HG02588 (cell line): ENCODE measurements at regions not wholly inside any gene's neighbourhood (a gene's known extent, or its start where the extent isn't known, plus 50 kb on each side); places are given as distances from the start of the nearest gene placed in this dataset.
A peak's percentile ranks its signal among the peaks of the same experiment; 100 is the strongest.

Source experiments
- ATAC-seq: cut with Tn5 transposase; IDR thresholded peaks from one replicate; pipeline ENCODE4 v1.9.1; 2021; ENCODE audit warnings: mild to moderate bottlenecking, moderate library complexity; ENCODE audit not compliant: unreplicated experiment

DNA sequence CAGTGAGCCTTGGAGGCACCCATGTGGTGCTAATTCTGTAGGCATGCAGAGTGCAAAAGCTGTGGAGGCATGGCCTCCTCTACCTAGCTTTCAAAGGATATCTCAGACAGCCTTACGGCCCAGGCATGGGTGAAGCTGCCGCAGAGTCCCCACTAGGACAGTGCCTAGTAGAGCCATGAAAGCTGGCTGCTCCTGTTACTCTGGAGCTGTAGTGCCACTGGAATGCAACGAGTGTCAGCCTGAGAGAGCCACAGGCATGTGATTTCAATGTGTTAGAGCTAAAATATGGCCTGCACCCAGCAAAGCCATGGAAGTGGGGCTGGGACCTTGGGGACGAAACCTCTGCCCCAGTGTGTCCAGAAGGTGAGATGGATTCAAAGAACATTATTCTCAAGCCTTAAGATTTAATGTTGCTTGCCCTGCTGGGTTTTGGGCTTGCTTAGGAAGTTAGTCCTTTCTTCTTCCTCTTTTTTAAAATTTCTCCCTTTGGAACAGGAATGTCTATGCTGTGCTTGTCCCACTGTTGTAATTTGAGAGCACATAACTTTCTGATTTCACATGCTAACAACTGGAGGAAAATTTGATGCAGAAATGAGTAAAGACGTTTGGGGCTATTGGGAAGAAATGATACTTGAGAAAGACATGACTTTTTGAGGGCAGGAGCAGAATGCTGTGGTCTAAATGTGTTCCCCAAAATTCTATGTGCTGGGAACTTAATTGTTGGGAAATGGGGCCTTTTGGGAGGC, 298.4 kb downstream of the PSAT1 start:
- ATAC-seq = no peak

DNA sequence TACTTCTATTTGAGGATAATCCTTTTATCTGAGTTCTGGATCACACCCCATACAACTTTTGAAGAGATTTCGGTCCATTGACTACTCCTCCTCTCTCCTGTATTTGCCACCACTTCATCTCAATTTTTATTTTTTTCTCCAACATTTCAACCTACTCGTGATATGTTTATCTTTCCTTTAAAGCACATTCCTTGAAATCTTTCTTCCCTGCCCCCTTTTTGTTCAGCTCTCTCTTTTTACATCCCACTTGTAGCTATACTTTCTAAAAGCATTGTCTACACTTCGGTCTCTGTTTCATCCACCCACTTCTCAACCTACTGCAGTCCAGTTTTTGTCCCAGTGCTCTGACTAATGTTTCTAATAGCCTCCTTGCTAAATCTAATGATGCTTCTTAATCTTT, 299.4 kb downstream of the PSAT1 start:
- no peak for ATAC-seq

DNA sequence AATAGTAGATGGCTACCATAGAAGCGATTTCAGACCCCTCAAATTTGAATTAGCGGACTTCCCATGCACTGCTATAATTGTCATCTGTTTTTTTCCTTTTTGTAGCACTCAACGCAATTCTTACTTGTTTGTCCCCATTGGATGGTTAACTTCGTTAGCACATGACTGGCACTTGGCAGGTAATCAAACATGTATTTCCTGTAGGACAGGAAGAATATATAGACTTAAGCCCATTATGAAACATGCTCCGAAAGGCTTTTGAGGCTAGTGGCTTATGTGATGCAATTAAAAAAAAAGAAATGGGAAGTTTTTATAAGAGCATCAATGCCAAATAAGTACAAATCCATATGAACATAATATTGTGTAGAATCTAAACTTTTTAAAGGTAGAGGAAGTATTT, 301.2 kb downstream of the PSAT1 start:
- no peak for ATAC-seq

DNA sequence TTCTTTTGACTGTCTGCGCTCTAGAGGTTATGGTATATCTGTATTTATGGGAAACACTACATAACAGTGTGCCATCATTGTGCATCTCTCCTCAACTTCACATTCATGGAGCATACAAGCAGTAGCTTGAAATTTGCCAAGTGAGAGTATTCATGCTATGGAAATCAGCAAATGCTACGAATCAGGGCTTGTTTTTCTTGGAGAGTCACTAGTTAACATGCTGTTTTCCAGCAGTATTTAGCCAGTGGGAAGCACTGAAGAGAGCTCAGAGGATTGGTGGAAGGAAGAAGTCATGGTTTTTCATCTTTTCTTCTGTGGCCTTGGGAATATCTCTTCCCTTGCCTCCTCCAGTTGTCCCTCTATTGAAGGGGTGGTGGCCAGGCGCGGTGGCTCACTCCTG, 303.0 kb downstream of the PSAT1 start:
- ATAC-seq = no peak

DNA sequence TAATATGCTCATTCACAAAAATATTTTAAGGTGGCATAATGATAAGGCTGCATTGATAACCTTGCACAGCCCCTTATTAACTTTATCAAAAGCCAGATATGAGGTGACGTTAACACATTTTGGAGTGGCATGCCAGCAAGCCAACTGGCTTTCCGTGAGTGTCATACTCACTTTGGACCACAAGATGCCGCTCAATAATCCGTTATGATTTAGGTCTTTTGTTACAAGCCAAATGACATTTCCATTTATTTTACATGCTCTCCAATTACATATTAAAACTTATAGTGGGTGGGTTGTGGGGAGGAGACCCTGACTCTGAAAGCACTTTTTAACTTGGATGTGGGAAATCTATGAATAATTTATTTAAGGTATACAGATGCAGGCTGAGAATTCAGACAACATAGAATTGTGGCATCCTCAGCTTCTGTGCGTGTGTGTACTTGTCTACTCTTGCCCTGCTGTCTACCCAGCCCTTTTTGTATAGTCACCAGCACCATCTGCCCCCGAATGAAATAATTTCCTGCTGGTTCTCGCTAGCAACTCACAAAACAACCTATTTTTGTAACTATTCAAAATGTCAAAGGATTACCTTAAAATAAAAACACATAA, 305.1 kb downstream of the PSAT1 start:
- peak; percentile 62 for ATAC-seq

DNA sequence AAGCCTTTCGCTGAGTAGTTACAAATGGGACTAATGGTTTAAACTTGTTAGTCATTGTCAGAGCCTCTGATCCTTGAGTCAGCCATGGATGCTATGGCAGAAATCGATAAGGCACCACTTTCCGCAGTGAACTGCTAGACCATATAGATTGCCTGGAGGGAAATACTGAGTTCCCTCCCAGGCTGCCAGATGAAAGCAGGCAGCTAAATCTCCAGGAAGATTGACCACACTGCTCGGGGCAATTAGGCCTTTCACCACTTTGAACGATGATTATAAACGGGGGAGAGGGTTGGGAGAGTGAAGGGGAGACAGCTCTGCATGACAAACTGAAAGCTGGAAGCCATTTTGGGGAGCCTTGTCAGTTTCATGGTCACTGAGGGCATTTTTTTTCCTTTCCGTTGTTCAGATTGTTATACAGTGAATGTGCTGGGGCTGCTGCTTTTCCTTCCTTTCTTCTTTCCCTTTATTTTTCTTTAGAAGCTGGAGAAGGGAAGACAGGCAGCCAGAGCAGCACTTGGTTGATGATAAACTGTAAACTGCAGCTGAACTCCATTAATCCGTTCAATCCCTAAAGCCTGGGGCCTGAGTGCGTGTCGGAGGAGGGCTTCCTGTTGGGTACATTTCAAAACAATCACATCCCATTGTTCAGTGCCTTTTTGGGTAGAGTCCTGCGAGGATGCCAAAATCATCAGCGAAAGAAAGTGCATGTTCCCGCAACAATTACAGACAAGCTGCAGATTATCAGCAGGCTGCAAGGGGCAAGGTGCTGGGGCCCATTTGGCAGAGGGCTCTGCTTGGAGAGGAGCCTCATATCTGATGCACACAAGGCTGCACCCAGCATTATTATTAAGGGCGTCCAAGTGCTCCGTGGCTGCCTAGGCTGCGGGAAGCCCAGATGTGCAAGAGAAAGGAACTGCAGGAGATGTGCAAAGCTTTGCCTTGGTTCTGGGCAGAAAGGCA, 308.4 kb downstream of the PSAT1 start:
- no peak for ATAC-seq

DNA sequence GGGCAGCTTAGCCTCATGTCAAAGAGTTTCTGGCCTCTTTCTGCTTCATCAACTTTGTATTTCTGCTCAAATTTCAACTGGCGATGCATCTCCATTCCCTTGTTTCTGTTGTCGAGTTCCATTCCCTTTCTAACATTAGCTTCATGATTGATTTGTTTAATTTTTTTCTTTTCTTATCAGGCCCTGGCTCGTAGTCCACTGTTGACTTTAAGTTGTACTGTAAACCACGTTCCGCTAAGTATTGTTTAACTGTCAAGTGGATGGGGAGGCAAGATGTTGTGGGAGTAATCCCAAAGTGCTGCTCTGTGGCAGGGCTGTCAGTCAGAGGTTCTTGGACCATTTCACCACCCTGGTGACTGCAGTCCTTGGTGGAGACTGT, 309.1 kb downstream of the PSAT1 start:
- ATAC-seq = no peak

DNA sequence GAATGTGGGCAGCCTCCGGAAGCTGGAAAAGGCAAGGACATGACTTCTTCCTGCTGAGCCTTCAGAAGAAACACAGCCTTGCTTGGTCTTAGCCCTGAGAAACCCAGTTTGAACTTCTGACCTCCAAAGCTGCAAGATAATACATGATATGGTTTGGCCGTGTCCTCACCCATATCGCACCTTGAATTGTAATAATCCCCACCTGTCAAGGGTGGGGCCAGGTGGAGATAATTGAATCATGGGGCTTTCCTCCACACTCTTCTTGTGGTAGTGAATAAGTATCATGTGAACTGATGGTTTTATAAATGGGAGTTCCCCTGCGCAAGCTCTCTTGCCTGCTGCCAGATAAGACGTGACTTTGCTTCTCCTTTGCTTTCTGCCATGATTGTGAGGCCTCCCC, 310.9 kb downstream of the PSAT1 start:
- ATAC-seq = no peak

DNA sequence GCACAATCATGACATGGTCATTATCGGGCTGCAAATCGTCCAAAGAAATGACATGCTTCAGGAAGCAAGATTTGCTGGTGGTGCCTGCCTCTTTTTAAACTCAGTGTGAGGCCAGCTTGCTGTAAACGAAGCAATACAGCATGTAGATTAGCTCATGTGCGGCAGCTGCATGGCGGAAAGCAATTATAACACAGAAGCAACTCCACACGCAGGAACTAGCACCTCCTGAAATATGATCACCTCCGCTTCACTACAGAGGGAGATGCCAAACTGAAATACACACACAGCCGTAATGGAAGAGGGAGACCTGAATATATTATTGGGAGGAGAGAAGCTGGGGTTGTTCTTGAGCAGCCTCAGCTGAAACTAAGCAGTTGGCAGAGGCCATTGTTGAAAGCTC, 312.5 kb downstream of the PSAT1 start:
- no peak for ATAC-seq

DNA sequence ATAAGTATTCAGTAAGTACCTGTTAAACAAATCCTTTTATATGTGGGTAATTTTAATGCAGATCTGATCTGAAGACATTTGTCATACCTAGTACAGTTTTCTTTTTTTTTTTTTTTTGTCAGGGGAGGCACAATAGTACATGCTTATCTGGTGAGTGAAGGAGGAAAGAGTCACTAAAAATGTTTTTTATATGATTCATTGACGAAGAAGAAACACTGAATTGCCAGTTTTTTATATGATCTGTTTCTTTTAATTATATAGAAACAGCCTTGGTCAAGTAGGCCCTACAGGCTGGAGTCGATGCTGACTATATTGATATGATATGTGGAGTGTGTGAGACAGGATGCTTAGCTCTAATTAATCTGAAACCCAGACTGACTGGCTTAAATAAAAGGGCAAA, 315.2 kb downstream of the PSAT1 start:
- ATAC-seq = no peak

DNA sequence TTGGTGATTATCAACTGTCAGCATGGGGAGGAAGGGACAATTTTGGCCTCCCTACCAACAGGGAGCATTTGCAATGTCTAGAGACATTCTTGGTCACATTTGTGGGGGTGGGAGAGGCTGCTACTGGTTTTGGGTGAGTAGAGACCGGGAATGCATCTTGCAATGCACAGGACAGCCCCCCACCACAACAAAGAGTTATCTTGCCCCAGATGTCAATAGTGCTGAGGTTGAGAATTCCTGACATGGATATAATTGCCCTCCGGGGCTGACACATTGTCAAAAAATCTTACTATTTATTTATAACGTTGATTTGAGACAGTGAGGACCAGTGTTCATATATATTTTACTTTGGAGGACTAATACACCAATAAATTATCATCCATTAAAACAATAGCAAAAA, 316.1 kb downstream of the PSAT1 start:
- ATAC-seq = no peak

DNA sequence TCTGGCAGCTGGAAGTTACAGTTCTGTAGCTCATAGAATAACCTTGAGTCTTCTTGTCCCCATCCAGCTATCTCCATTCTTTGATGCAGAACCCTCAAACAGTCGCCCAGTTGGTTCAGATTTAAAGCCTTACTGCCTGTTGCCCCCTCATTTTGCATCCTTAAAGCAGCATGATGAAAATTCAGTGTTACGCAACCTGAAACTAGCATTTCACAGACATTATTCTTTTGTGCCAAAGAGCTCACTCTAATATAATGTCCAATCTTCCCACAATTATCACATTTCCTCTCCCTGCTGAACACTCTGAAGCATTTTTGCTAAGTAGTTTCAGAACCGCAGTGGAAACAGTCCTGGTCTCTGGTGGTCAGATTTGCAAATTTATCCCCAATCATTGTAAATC, 318.0 kb downstream of the PSAT1 start:
- ATAC-seq = no peak

DNA sequence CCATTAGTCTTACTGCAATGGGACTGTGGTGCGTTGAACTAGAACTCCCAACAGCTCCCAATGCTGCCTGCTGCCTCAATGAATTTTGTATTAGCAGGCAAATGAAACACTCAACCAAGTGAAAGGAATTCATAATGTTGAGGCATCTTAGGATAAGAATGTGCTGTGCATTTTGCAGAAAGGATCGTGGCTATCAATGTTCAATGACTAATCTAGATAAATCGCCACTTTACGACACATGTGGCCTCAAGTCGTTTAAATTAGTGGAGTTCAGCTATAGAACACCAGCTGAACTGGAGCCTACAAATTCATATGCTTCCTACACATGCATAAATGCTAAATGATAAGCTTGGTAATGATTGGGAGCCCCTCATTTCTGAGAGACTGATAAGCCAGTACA, 318.4 kb downstream of the PSAT1 start:
- no peak for ATAC-seq

DNA sequence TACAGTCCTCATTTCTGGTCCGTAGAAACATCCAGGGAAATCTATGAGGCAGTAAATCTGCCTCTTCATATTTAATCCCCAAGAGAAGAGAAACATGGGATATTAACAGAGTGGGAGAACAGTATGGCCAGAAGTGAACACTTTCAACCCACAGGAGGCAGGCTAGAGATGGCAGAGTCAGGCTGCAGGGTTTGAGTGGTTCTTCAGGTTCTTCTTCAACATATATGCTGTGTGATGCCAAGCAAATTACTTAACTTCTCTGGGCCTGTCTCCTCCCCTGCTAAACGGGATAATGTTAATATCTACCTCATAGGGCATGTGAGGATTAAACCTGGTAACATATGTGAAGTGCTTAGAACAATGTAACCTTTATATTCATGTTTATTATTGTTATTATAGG, 321.8 kb downstream of the PSAT1 start:
- ATAC-seq = no peak

DNA sequence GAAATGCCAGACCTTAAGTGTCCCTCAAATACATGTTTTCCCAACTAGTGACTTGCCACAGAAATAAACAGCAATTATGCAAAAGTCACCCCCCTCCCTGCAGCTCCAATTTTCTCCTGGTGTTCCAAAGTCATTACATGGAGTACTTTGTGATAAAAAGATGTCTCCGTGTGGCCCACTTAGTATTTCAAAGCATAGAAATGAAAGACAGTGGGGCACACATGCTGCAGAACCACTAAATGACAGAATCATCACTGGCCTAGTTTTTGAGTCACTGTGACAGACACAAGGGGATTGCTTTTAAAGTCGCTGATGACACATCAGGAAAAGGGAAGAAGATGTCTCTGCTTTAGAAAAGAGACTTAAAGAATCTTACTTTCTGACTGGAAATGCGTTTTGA, 323.4 kb downstream of the PSAT1 start:
- no peak for ATAC-seq

DNA sequence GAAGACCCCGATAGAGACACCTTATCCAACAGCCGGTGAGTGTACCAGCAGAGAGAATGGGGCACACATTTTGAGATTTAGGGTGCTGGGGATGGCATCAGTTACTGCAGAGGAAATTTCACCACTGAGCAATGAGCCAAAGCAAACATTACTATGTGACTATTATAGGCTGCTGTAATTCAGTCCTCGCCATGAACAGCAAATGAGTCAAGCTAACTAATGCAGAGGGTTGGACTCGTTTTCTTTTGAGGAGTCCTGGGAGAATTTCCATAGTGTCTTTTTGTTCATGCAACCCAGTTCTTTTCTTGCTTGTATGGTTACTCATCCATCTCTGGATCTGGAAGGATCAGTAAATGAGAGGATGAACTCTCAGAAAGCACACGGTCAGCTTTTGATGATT, 323.8 kb downstream of the PSAT1 start:
- ATAC-seq = no peak

DNA sequence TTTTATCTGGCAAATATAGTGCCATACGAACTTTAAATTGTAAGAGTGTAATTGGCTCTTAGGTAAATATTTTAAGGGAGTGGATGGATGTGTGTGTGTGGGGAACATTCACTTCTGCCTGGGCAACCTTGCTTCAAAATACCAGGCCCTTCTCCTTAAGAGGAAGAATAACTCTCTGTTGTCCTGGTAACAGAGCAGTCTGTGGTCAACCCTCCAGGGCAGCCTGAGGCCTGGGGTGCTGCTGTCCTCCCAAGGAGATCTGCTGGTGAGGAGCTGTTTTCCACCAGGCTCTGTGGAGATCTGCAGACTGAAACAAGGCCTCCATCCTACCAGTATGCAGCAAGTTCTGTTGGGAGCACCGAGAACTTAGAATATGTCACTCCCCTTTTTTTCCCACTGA, 325.2 kb downstream of the PSAT1 start:
- ATAC-seq = no peak

DNA sequence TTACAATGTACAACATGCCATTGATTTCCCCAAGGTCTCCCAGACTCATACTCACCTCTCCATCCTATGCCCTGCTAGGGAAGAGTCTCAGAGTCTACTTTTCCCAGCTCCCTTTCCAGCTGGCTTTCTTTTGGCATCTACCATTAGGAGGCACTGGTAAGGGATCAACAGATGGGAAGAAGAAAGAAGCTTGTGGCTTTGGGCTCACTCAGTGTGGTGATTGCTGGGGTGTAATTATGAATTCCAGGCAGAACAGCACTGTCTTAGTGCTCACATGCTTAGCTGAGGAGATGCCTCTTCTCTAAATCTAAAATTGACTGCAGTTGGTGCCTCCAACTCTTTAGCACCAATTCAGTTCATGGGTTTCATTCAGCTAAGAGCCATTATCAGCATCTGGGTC, 330.0 kb downstream of the PSAT1 start:
- no peak for ATAC-seq

DNA sequence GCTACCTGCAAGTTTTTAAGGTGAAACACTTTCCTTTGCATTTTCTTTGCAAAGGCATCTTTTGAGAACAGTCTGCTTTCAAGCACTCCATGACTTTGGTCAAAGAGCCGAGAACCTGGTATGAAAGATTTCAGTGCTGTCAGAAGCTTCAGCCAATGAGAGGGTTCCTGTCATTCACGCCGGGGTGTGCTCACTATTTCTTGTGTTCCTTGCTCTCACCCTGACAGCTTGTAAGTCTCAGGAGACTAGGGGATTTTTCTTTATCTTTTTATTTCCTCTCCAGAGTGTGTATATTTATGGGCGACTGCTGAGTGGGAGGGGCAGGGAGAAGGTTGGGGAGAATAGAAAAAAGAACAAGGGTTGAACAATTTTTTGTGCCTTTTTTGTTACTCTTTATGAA, 334.0 kb downstream of the PSAT1 start:
- no peak for ATAC-seq

DNA sequence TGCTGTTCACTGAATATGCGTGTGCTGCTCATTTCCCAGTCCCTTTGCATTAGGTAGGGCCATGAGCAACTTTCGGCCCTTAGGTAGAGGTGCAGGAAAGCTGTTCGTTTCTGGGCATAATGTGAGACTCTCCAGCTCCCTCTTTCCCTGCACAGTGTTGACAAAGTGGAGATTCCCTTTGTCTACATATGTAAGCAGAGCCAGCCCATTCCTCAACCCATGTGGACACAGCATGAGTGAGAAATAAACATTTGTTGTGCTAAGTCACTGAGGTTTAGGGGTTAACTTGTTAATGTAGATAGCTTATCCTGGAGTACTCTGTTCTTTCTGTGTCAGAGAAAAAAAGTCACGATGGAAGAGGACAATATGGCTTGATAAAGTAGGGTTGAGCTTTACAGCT, 343.8 kb downstream of the PSAT1 start:
- ATAC-seq = no peak

DNA sequence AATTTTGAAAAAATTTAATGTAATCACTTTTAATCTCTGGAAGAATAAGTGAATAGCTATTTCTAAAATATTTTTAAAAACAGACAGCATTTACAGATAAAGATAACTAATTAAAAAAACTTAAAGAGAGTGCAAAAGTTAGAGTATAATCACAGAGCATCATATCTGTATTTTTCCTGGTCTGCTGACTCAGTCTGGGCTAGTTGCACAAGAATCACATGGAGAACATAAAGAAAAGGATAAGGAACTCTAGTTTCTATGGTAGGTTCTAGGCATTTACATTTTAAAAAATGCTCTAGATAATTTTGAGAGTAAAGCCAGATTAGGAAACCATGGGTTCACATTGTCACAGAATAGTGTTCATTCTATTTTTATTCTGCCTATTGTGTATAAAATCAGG, 347.4 kb downstream of the PSAT1 start:
- no peak for ATAC-seq

DNA sequence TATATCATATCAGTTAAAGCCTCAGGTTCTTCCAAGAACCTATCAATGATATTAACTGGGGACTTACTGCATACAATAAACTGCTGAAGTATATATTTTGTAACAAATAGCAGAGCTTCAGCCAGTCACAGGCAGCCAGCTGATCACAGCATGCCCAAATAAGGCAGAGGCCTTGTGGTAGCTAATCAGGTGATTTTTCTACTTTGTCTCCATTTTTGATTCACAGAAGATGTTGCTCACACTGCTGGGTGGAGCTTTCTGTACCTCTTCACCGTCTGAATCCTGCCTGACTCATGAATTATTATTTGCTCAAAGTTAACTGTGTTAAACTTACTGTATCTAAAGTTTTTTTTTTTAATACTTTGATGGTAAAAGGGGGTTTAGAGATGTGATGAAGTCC, 357.4 kb downstream of the PSAT1 start:
- no peak for ATAC-seq
